Right lung (tissue), 2 donors: ENCODE measurements at regions not wholly inside any gene's neighbourhood (a gene's known extent, or its start where the extent isn't known, plus 50 kb on each side); places are given as distances from the start of the nearest gene placed in this dataset.
A peak's percentile ranks its signal among the peaks of the same experiment; 100 is the strongest.

ENCODE experiments used
- DNase-seq, 2 donors: peaks; one replicate each; pipeline ENCODE4 v3.0.0-alpha.2; 2013

DNA sequence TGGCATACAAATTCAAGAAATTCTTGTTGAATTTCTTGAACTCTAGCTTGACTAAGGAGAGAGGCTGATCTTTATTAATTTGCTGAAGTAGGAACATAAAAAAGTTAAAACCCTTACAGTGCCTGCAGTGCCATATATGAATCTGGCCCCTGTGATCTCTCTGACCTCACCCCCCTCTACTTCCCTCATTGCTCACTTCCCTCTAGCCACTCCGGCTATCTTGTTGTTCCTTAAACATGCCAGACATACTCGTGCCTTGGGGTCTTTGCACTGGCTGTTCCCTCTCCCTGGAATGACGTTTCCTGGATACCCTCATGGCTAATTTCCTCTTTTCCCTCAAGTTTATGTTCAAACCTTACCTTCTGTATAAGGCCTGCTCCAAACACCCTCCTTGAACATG is 246.3 kb upstream of the SIX2 start:
- no peak for DNase-seq

DNA sequence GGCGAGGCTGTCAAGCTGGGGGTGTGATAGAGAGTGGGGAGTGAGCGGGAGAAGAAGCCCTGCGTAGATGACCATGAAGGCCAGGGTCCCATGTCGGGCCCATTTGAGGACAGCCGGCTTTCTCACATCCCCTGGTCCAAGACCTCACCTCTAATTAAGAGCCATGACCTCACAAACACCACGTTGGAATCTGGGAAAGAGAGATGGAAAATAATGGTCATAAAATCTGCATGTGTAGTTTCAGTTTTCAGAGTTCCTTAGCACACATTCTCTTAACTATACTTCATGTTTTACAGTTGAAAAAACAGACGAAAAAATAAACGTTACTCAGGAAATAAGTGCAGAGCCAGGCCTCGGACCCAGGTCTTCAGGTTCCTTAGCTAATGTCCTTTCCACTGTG is 244.8 kb upstream of the SIX2 start:
- DNase-seq: no peak

DNA sequence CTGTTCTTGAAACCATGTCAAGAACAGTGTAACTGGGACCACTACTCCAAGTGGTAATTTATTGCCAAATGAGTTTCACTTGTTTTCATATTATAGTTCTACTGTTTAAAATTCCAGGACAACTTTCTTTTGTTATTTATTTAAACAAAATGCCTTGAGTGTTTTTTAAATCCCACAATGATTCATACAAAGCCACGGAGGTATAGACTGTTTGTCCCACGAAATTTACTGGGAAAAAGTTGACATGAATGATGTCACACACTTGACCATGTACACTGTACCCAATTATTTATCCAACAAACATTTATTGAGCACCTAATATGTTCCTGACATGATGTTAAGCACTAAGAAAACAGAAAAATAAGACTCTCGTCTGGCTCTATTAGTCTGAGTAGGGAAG is 243.9 kb upstream of the SIX2 start:
- no peak for DNase-seq

DNA sequence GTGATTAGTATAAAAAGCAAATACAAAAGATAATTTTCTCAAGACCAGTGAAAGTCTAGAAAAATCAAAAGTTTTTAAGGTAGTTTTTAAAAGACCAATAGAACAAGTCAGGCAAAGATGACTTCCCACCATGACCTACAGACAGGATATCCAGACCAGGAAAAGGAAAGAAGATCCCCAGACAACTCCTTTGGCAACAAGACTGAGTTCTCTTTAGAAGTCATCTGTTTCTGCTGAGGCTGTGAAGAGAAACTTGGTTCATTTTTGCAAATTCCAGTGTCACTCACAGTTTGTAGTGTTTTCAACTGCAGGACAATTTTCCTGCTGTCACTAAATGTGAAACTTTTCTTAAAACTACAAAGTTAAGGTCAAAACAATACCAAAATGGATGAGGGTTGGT is 240.9 kb upstream of the SIX2 start:
- no peak for DNase-seq

DNA sequence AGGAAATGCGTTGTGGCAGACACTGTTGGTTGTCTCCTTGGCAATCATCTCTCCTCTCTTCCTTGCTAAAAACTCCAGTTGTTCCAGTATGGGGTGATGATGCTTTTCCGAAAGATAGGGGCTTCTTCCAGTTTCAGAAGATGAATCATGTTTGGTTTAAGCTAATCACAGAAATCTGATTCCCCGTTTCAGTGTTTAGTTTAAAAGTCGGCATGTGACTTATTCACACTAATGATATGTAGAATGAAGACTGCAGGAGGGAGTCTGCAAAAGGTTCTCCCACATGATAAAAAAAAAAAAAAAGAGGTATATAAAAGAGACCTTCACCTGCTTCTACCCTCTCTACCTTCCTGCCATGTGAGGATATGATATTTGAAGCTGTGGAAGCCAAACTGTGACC is 239.0 kb upstream of the SIX2 start:
- DNase-seq: no peak

DNA sequence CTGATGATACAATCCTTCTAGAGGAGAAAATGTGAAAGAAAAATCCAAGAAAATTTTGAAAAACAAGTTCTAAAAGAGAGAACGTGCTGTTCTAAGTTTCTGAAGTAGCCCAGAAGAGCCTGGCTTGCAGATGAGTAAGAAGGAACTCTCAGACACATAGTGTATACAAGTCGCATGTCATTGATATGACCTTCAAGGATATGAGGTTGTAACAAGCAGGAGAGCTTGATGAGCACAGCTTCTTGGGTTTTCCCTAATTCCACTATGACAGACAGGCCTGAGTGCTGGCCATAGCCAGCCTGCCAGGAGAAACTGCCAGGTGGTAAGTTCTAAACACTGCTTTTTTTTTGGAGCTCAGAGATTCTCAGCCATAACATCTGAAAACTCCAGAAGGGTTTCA is 235.7 kb upstream of the SIX2 start:
- no peak for DNase-seq

DNA sequence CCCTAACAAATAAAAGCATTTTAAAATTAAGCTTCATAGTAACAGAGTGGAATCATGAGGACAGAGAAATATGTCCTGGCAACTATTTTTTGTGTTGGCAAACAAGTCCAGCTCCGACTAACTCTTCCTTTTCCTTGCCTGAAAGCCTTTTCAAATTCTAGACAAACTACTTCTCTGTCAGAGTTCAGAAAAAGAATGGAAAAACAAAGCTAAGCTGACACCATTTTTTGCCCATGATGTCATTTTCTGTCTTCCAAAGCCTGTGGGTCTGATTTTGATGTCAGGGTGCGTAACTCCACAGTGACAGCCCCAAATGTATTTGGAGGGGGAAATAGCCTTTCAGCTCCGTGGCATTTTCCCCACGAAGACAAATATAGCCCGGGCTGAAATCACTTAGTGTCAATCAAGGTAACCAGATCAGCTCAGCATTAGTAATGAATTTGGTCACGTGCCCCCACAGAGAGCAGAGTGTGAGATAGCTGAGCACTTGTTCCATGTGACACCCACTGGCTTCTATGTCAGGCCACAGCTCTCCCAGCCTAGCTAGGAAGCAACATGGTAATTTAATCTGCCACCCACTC is 233.0 kb upstream of the SIX2 start:
- no peak for DNase-seq

DNA sequence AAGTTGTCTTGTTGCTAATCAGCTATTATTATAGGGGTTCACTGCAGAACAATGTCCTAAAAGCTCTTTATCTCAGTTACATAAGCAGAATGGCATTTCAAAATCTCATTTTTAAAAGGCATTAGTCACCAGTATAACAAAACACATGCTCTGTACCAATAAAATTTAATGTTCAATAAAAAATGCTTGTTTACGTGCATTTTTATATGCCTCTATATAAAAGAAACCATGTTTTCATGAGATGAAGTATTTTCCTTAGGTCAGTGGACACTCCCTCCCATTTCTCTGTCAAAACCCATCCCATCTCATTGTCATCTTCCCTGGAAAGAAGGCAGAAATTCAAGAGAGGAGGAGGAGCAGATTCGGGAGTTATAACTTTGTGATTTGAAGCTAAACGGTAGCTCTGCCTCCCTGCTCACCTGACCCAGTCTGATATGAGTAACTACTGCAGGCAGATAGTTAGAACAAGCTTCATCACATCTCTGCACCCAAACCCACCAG is 231.9 kb upstream of the SIX2 start:
- no peak for DNase-seq

DNA sequence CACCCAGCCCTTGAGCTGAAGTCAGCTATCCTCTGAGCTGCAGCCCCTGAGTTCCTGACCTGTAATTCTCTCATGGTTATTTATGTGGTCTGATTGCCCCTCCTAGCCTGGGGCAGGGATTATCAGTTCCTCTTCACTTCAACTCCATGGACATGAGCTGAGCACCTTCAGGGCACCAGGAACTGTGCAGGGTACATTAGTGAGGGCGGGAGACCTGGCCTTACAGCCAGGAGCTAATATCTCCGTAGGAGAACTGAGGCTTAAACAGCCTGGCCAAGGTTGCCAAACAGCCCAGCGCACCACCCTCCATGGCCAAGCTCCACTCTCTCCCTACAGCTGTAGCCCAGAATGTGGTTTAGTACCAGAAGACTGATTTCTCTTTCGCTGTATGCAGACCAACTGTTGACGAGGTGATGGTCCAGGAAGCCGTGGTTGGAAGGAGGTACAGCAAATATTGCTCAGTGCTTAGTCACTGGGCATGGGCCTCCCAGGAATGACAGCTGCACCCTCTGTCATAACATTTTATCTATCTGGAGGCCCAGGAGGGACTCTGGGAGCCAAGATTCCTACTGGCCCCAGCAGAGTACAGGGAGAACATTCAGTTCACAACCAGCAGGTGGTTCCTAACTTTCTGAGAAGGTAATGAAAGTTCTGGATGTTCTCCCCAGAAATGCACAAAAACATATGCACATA is 228.7 kb upstream of the SIX2 start:
- DNase-seq: no peak

DNA sequence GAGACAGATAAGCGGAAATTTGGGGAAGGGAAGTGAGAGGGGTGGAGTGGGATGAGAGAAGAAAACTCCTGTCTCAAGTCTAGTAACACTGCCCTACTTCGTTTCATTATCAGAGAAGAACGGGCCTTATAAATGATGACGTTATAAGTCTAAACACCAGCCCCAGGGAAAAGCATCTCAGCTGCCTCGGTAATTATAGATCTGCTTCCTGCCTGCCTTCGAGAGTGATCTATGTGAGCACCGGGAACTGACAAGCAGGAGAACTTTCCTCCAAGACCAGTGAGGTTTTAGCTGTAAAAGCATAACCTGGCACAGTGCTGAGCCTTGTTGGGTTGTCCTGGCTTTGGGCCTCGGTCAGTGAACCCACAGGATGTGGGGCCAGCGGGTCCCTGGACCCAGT is 227.9 kb upstream of the SIX2 start:
- no peak for DNase-seq

DNA sequence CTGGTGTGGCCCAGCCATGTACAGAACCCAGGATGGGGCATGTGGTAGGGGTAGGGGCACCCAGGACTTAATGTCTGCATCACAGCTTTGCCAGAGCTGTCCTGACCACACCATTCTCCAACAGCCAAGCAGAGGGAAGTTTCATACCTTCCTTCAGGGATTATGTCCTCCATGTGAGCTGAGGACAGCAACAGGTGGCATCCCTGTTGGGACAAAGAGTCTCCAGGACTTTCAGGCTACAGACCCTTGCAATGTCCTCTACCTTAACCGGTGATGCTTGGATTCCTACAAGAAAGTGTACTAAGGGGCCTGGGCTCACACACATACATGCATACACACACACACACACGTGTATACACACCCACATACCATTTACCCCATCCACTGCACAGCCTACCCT is 227.0 kb upstream of the SIX2 start:
- no peak for DNase-seq

DNA sequence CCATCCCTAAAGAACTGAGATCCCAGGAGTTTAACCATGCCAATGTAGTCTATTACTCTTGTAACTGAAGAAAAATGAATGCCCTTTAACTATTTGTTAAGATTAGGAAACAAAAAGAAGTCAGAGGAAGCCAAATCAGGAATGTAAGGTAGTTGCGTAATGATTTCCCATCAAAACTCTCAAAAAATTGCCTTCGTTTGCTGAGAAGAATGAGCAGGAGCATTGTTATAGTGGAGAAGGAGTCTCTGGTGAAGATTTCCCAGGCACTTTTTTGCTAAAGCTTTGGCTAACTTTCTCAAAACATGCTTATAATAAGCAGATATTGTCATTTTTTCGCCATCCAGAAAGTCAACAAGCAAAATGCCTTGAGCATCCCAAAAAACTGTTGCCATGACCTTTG is 224.0 kb upstream of the SIX2 start:
- DNase-seq: no peak

DNA sequence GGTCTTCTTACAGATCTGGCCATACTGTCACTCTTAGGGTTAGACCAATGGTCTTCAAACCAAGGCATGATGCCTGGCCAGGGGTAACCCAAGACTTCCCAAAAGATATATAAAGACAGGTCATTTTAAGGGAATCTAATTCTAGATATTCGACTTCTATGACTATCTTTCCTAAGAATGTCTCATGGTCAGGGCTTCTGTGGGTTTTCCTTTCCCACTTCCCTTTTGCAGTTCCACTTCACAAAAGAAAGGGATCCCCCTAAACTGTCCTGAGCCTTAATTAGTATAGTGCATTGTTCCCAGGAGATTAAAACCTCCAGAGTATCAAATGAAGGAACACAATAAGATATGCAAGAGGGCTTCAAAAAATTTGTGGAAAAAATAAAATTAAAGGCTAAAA is 223.6 kb upstream of the SIX2 start:
- no peak for DNase-seq

DNA sequence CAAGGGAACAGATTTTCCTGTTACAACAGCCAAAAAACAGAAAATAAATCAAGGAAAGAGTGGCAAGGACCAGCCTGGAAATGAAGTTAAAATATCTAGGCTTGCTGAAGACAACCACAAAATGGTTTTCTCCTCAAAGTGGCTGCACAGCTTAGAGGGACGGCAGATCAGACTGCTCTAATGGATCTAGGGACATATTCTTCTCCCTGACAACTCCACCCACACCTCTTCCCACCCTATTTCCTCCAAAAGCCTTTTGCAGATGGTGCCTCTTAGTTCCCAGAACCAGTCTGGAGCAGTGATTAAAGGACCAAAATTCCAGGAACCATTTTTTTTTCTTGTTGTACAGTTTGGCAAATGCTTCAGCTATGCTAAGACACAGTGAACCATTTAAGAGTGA is 220.2 kb upstream of the SIX2 start:
- DNase-seq: no peak

DNA sequence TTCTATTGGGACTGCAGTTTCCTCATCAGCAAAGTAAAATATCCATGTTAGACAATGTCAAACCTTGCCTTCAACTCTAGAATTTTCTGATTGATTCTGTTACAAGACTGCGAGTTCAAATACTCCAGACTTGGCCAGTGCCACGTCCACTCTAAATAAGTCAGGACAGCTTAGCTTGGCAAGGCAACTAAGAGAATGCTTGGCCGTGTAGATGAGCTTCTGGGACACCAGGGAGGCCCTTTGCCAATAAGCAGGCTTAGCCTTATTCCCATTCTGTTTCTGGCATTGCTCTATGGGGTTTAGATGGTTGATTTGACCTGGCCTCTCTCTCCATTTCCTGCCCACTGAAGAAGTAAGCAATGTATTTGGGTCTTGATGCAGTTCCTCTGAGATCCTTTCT is 218.1 kb upstream of the SIX2 start:
- no peak for DNase-seq

DNA sequence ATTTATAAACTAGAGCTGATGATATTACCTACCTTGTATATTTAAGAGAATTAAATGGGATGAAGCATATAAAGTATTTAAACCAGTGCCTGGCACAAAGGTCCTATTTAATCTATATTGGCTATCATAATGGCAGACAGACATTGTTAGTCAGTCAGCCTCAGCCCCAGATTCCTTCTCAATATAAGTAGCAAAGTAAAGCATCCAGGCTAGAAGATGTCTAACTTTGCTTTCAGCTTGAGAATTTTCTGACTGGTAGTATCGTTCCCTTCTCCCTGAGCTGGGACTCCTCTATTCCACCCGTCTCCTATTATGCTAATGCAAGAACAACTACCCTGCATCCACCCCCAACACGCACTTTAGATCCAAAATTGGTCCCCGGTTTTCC is 215.7 kb upstream of the SIX2 start:
- DNase-seq: no peak

DNA sequence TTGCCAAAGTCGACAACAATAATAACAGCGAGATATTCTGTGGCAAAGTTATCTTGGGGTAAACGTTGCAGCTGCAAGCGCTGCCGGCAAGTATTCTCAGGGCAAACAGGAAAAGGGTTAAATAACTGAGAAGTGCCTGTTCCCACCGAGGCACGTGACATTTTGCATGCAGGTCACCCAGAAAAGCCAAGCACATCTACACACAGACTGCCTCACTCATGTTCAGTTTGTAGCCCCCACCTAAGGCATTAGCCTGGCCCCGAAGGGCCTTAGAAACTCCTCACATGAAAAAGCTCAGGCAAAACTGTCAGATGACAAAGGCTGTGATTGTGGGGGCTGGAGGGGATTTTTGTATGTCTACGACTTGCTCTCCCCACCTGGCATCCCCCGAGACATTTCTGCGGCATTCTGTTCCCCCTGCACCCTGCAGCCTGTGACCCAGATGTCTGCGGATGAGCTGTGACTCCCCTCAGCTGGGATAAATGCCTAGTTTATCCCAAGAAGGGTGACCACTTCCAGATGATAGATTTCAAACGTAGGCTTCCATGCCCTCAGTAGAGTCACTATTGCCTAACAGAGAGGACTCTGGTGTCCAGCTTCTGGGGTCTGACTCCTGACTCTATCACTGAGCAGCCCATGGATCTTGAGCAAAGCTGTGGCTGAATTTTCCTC is 215.2 kb upstream of the SIX2 start:
- DNase-seq: no peak

DNA sequence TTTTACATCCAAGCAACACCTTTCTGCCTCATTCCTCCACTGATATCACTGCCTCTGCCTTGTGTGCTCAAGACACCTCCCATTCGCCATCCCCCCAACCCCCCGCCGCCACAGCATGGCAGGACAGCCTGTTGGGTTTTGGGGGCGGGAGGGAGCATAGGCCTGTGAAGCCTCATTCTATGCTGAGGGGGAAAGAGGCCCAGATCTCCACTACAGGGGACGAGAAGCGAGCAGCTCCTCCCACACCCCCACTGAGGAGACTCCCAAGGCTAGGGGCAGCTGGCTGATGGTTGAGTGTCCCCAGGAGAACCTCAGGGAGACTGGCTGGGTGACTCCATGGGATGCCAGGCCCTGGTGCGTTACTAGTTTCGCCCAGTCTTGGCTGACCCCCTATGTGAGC is 214.3 kb upstream of the SIX2 start:
- no peak for DNase-seq

DNA sequence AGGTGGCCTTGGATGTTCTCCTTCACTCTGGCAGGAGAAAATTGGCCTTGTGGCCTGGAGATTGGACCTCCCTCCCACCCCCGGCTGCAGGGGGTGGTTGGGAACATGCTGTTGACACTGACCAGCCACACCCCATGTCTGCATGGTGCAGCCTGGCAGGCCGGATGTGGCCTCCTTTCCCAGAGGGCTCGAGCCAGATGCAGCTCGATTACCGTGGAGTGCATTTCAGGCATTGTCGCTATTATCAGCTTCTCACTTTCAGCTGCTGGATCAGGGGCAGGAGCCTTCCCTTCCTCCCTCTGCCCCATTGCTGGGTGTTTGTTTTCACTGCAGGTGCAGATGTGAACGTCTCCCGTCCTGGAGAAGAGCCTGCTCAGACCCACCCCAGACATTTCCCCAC is 211.0 kb upstream of the SIX2 start:
- DNase-seq: no peak

DNA sequence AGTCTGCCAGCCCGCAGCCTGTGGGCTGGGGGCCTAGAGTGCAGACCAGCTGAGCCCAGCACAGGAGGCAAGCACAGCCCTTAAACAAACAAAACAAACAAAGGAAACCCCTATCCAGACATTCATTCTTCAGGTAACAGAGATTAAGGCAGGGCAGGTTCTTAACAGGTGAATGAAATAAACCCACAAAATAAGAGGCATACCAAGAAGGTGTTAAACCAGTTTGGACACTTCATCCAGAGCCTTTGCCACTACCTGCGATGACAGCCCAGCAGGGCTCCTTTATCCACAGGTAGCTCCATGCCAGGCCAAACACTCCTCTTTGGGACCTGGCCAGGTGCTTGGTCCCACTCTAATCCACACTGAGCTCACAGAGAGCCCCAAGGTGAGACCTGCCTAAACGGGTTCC is 209.7 kb upstream of the SIX2 start:
- DNase-seq: peak; percentile 64 to 70

DNA sequence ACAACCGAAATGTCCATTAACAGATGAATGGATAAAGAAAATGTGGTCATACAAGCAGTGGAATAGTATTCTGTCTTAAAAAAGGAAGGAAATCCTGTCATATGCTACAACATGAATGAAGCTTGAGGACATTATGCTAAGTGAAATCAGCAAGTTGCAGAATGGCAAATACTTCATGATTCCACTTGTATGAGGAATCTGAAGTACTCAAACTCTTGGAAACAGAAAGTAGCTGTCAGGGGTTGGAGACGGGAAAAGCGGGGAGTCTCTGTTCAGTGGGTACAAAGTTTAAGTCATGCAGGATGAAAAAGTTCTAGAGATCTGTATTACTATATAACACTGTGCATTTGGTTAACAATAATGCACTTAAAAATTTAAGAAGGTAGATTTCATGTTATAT is 209.0 kb upstream of the SIX2 start:
- DNase-seq: no peak

DNA sequence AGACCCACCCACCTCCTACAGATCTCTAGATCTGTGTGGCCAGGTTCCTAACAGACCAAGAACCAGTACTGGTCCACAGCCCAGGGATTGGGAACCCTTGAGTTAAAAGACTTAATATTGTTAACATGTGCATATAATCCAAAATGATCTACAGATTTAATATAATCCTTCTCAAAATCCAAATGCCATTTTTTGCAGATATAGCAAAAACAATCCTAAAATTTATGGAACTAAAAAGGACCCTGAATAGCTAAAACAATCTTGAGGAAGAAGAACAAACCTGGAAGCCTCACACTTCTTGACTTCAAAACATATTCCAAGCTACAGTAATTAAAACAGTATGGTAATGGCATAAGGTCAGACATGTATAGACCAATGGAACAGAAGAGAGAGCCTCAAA is 206.9 kb upstream of the SIX2 start:
- DNase-seq: no peak

DNA sequence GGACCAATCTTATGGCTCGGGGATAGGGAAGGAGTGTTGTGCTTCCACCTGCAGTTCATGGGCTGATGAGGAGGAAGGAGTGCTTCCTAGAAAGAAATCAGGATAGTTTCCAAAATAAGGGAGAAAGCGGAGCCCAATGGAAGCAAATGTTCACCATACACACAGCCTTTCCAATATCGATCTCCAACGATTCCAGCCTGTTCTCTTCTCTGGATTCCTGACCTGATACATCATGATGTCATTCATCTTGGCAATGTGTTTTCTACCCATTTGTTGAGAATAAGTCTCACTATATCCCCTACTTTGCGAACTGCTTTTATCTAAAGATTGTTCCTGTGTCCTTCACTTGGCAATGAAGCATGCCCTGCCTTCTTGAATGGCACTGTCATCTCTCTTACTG is 205.3 kb upstream of the SIX2 start:
- DNase-seq: no peak
